Fibroblast of lung (primary cell): ENCODE measurements at regions not wholly inside any gene's neighbourhood (a gene's known extent, or its start where the extent isn't known, plus 50 kb on each side); places are given as distances from the start of the nearest gene placed in this dataset.

Experiments used
- DNase-seq, 2 donors: peaks; one replicate each; pipeline versions ENCODE4 v3.0.0 to v3.0.0-alpha.2; 2010; ENCODE audit warnings: low read depth in 2 of 2
- H2AFZ ChIP-seq: 2 replicates; pipeline ENCODE4 v1.5.1; 2012; ENCODE audit warnings: low read length, control low read depth, inconsistent platforms
- H3K27ac ChIP-seq: 2 replicates; pipeline ENCODE4 v1.5.1; 2011; ENCODE audit warnings: low read length, control low read depth; ENCODE audit not compliant: insufficient read depth
- H3K27me3 ChIP-seq: 2 replicates; pipeline ENCODE4 v1.5.1; 2011; ENCODE audit warnings: mild to moderate bottlenecking, low read length; ENCODE audit not compliant: control insufficient read depth, insufficient read depth
- H3K36me3 ChIP-seq: 2 replicates; pipeline ENCODE4 v1.5.1; 2011; ENCODE audit warnings: low read length; ENCODE audit not compliant: control insufficient read depth, insufficient read depth
- H3K4me1 ChIP-seq: 2 replicates; pipeline ENCODE4 v1.5.1; 2011; ENCODE audit warnings: low read length; ENCODE audit not compliant: control insufficient read depth, insufficient read depth; ENCODE audit errors: extremely low read depth
- H3K4me2 ChIP-seq: 2 replicates; pipeline ENCODE4 v1.5.1; 2011; ENCODE audit warnings: low read length, control low read depth; ENCODE audit not compliant: insufficient read depth; ENCODE audit errors: extremely low read depth
- H3K4me3 ChIP-seq, 4 experiments: fragments of 200-600 bp in 1 of 4; sonication (generic) in 1 of 4; replicated peaks in 1 of 4; 2 replicates each; pipeline ENCODE4 v1.5.1; 2011 to 2016; ENCODE audit warnings: low read length in 4 of 4, low read depth in 3 of 4, mild to moderate bottlenecking in 3 of 4, control low read depth in 2 of 4, inconsistent platforms in 1 of 4, mixed read lengths in 1 of 4; ENCODE audit not compliant: insufficient read depth in 1 of 4; ENCODE audit errors: control extremely low read depth in 1 of 4
- H3K79me2 ChIP-seq: 2 replicates; pipeline ENCODE4 v1.5.1; 2012; ENCODE audit warnings: mild to moderate bottlenecking, low read length, inconsistent platforms; ENCODE audit not compliant: control insufficient read depth, insufficient read depth
- H3K9ac ChIP-seq: 2 replicates; pipeline ENCODE4 v1.5.1; 2011; ENCODE audit warnings: mild to moderate bottlenecking, low read length, control low read depth; ENCODE audit not compliant: insufficient read depth
- H3K9me3 ChIP-seq: 2 replicates; pipeline ENCODE4 v1.5.1; 2012; ENCODE audit warnings: low read depth, low read length; ENCODE audit not compliant: control insufficient read depth, insufficient read depth
- H4K20me1 ChIP-seq: 2 replicates; pipeline ENCODE4 v1.5.1; 2011; ENCODE audit warnings: low read length; ENCODE audit not compliant: control insufficient read depth, insufficient read depth; ENCODE audit errors: extremely low read depth
- CTCF ChIP-seq, 2 donors: IDR thresholded peaks in 1 of 2; conservative IDR thresholded peaks in 1 of 2; 1 replicate in 1 of 2; 2 replicates in 1 of 2; pipeline ENCODE4 v1.5.1; 2011 to 2012; ENCODE audit warnings: low read length in 2 of 2, control low read depth in 1 of 2, inconsistent platforms in 1 of 2, low read depth in 1 of 2, mild to moderate bottlenecking in 1 of 2
- EZH2 ChIP-seq: IDR thresholded peaks from 2 replicates; pipeline ENCODE4 v1.5.1; 2012; ENCODE audit warnings: low read length, control low read depth, mild to moderate bottlenecking; ENCODE audit errors: missing control alignments

- no peak overlapping the region for H2AFZ ChIP-seq
These were observed 368.2 kb upstream of the SLITRK5 start for GRCh38 chr13:87302931-87303330.

GRCh38 chr13:87311165-87311564 is 360.0 kb upstream of the SLITRK5 start:
- no peaks in the 10 kb centered on the region for H3K79me2 ChIP-seq
- no peaks in the 10 kb centered on the region for H3K9me3 ChIP-seq
- TF ChIP-seq EZH2 = no peak
- no peak for TF ChIP-seq CTCF (conservative IDR thresholded peaks at IDR 0.05 in 1 of 2, IDR thresholded peaks at IDR 0.05 in 1 of 2; ENCODE audit: low read depth in 1 of 2, low read length in 2 of 2)
- H4K20me1 ChIP-seq = no peaks in the 10 kb centered on the region
- H2AFZ ChIP-seq = no peak overlapping the region
- H3K9ac ChIP-seq = no peak overlapping the region
- no peaks in the 10 kb centered on the region for H3K4me1 ChIP-seq
- H3K27me3 ChIP-seq = no peaks in the 10 kb centered on the region
- peak in 1 of 2 donors; percentile 5 for DNase-seq
- no peak overlapping the region for H3K4me2 ChIP-seq
- no peak overlapping the region for H3K4me3 ChIP-seq
- no peaks in the 10 kb centered on the region for H3K36me3 ChIP-seq
- no peak overlapping the region for H3K27ac ChIP-seq

More at GRCh38 chr13:87302931-87303330, 368.2 kb upstream of the SLITRK5 start:
- no peak for DNase-seq
- Histone ChIP-seq H3K4me3 (no peak overlapping the region), H3K27me3 (no peaks in the 10 kb centered on the region), H3K4me2 (no peak overlapping the region), H4K20me1 (no peaks in the 10 kb centered on the region), H3K9me3 (no peaks in the 10 kb centered on the region), H3K36me3 (no peaks in the 10 kb centered on the region), H3K79me2 (no peaks in the 10 kb centered on the region), H3K9ac (no peak overlapping the region), H3K27ac (no peak overlapping the region), H3K4me1 (no peaks in the 10 kb centered on the region)
- TF ChIP-seq EZH2 (no peak), CTCF (conservative IDR thresholded peaks at IDR 0.05 in 1 of 2, IDR thresholded peaks at IDR 0.05 in 1 of 2; ENCODE audit: low read depth in 1 of 2, low read length in 2 of 2) (no peak)

GRCh38 chr13:87314822-87315221 is 356.3 kb upstream of the SLITRK5 start:
- no peaks in the 10 kb centered on the region for H3K27me3 ChIP-seq
- no peak for TF ChIP-seq EZH2
- no peak for TF ChIP-seq CTCF (conservative IDR thresholded peaks at IDR 0.05 in 1 of 2, IDR thresholded peaks at IDR 0.05 in 1 of 2; ENCODE audit: low read depth in 1 of 2, low read length in 2 of 2)
- no peaks in the 10 kb centered on the region for H3K79me2 ChIP-seq

More at GRCh38 chr13:87314822-87315221, 356.3 kb upstream of the SLITRK5 start:
- H3K4me3 ChIP-seq = no peak overlapping the region
- H3K4me1 ChIP-seq = no peaks in the 10 kb centered on the region
- H4K20me1 ChIP-seq = no peaks in the 10 kb centered on the region
- no peak overlapping the region for H3K4me2 ChIP-seq
- H2AFZ ChIP-seq = no peak overlapping the region
- no peak for DNase-seq
- H3K36me3 ChIP-seq = no peaks in the 10 kb centered on the region
- no peaks in the 10 kb centered on the region for H3K9me3 ChIP-seq
- no peak overlapping the region for H3K9ac ChIP-seq
- no peak overlapping the region for H3K27ac ChIP-seq
